ENCODE measurements at regions not wholly inside any gene's neighbourhood (a gene's known extent, or its start where the extent isn't known, plus 50 kb on each side); places are given as distances from the start of the nearest gene placed in this dataset.

- DNase-seq (ENCODE audit: low spot score): no peak
Measured at GRCh38 chr12:14253496-14253895, 112.0 kb upstream of the ATF7IP start.

GRCh38 chr12:14254781-14255180 lies 110.7 kb upstream of the ATF7IP start:
- no peak for DNase-seq (ENCODE audit: low spot score)

- DNase-seq (ENCODE audit: low spot score): no peak
Measured at GRCh38 chr12:14256121-14256520, 109.4 kb upstream of the ATF7IP start.

GRCh38 chr12:14256555-14257169 lies 108.8 kb upstream of the ATF7IP start:
- no peak for DNase-seq (ENCODE audit: low spot score)

- no peak for DNase-seq (ENCODE audit: low spot score)
Measured at GRCh38 chr12:14257303-14257733, 108.2 kb upstream of the ATF7IP start.

- DNase-seq (ENCODE audit: low spot score): peak; percentile 67
Measured at GRCh38 chr12:14257734-14258574, 107.5 kb upstream of the ATF7IP start.

- no peak for DNase-seq (ENCODE audit: low spot score)
Measured at GRCh38 chr12:14258575-14258940, 106.9 kb upstream of the ATF7IP start.

- DNase-seq (ENCODE audit: low spot score): no peak
Measured at GRCh38 chr12:14259481-14260010, 105.9 kb upstream of the ATF7IP start.

GRCh38 chr12:14260011-14260993 lies 105.2 kb upstream of the ATF7IP start:
- no peak for DNase-seq (ENCODE audit: low spot score)

GRCh38 chr12:14261096-14261495 lies 104.4 kb upstream of the ATF7IP start:
- no peak for DNase-seq (ENCODE audit: low spot score)

GRCh38 chr12:14261861-14262260 lies 103.6 kb upstream of the ATF7IP start:
- DNase-seq (ENCODE audit: low spot score): no peak

- DNase-seq (ENCODE audit: low spot score): no peak
Measured at GRCh38 chr12:14262771-14263511, 102.5 kb upstream of the ATF7IP start.

- no peak for DNase-seq (ENCODE audit: low spot score)
Measured at GRCh38 chr12:14263742-14264141, 101.7 kb upstream of the ATF7IP start.

GRCh38 chr12:14264316-14264715 lies 101.2 kb upstream of the ATF7IP start:
- no peak for DNase-seq (ENCODE audit: low spot score)

- no peak for DNase-seq (ENCODE audit: low spot score)
Measured at GRCh38 chr12:14264778-14265177, 100.7 kb upstream of the ATF7IP start.

GRCh38 chr12:14268120-14268515 lies 97.4 kb upstream of the ATF7IP start:
- no peak for DNase-seq (ENCODE audit: low spot score)

- no peak for DNase-seq (ENCODE audit: low spot score)
Measured at GRCh38 chr12:14270392-14270791, 95.1 kb upstream of the ATF7IP start.

- DNase-seq (ENCODE audit: low spot score): no peak
Measured at GRCh38 chr12:14272956-14273912, 92.2 kb upstream of the ATF7IP start.

- no peak for DNase-seq (ENCODE audit: low spot score)
Measured at GRCh38 chr12:14273913-14274311, 91.6 kb upstream of the ATF7IP start.

GRCh38 chr12:14275111-14275510 lies 90.4 kb upstream of the ATF7IP start:
- DNase-seq (ENCODE audit: low spot score): no peak
